ENCODE measurements at regions not wholly inside any gene's neighbourhood (a gene's known extent, or its start where the extent isn't known, plus 50 kb on each side); places are given as distances from the start of the nearest gene placed in this dataset.

GRCh38 chr11:115672412-115672811 is 168.2 kb upstream of the CADM1 start:
- H3K4me1 Mint-ChIP-seq, result peaks cover 25% of the 10 kb centered on the region
- no peak overlapping the region for H3K27ac Mint-ChIP-seq
- Histone ChIP-seq H3K4me3 (ENCODE audit: low read length) (no peak overlapping the region), H3K36me3 (ENCODE audit: control insufficient read depth, insufficient read depth, low read length) (no peaks in the 10 kb centered on the region), H3K9ac (ENCODE audit: extremely low read depth, low read length, poor library complexity, severe bottlenecking) (no peak overlapping the region), H3K27me3 (ENCODE audit: control insufficient read depth, insufficient read depth, low read length, poor library complexity, severe bottlenecking) (no peaks in the 10 kb centered on the region), H3K27ac (ENCODE audit: low read depth, low read length) (no peak overlapping the region), H3K9me3 (ENCODE audit: control insufficient read depth, low read length) (no peaks in the 10 kb centered on the region), H3K4me1 (ENCODE audit: control insufficient read depth, insufficient read depth, low read length) (peaks cover 15% of the 10 kb centered on the region)
- H3K4me3 Mint-ChIP-seq, result no peak overlapping the region
- 97 to 100% methylated on average over 3 to 7 of the region's 7 CpGs for WGBS, 2 experiments (ENCODE audit: insufficient coverage in 1 of 2, insufficient read length in 1 of 2)
- TF ChIP-seq CTCF (conservative IDR thresholded peaks at IDR 0.05), result no peak
- no peak for DNase-seq
- no peaks in the 10 kb centered on the region for H3K9me3 Mint-ChIP-seq
- no peaks in the 10 kb centered on the region for H3K36me3 Mint-ChIP-seq (ENCODE audit: low read depth)
- H3K27me3 Mint-ChIP-seq (ENCODE audit: insufficient read depth), result peaks cover 13% of the 10 kb centered on the region

GRCh38 chr11:115670538-115671205 is 166.5 kb upstream of the CADM1 start:
- Histone ChIP-seq H3K9ac (ENCODE audit: extremely low read depth, low read length, poor library complexity, severe bottlenecking) (no peak overlapping the region), H3K4me3 (ENCODE audit: low read length) (no peak overlapping the region), H3K27me3 (ENCODE audit: control insufficient read depth, insufficient read depth, low read length, poor library complexity, severe bottlenecking) (peaks cover 8% of the 10 kb centered on the region), H3K9me3 (ENCODE audit: control insufficient read depth, low read length) (no peaks in the 10 kb centered on the region), H3K27ac (ENCODE audit: low read depth, low read length) (no peak overlapping the region), H3K36me3 (ENCODE audit: control insufficient read depth, insufficient read depth, low read length) (no peaks in the 10 kb centered on the region), H3K4me1 (ENCODE audit: control insufficient read depth, insufficient read depth, low read length) (no peaks in the 10 kb centered on the region)
- Mint-ChIP-seq H3K36me3 (ENCODE audit: low read depth) (no peaks in the 10 kb centered on the region), H3K27me3 (ENCODE audit: insufficient read depth) (peaks cover 19% of the 10 kb centered on the region), H3K27ac (no peak overlapping the region), H3K4me3 (no peak overlapping the region), H3K4me1 (peaks cover 10% of the 10 kb centered on the region), H3K9me3 (no peaks in the 10 kb centered on the region)
- no peak for DNase-seq
- no peak for TF ChIP-seq CTCF (conservative IDR thresholded peaks at IDR 0.05)
- WGBS, 2 experiments (ENCODE audit: insufficient coverage in 1 of 2, insufficient read length in 1 of 2), result 87 to 90% methylated on average over 8 to 10 of the region's 10 CpGs

GRCh38 chr11:115665958-115666357 is 161.7 kb upstream of the CADM1 start:
- DNase-seq, result no peak
- Mint-ChIP-seq H3K27ac (no peak overlapping the region), H3K4me1 (peaks cover 3% of the 10 kb centered on the region), H3K9me3 (no peaks in the 10 kb centered on the region), H3K27me3 (ENCODE audit: insufficient read depth) (peaks cover 57% of the 10 kb centered on the region), H3K36me3 (ENCODE audit: low read depth) (no peaks in the 10 kb centered on the region), H3K4me3 (no peak overlapping the region)
- Histone ChIP-seq H3K4me1 (ENCODE audit: control insufficient read depth, insufficient read depth, low read length) (no peaks in the 10 kb centered on the region), H3K9ac (ENCODE audit: extremely low read depth, low read length, poor library complexity, severe bottlenecking) (no peak overlapping the region), H3K36me3 (ENCODE audit: control insufficient read depth, insufficient read depth, low read length) (no peaks in the 10 kb centered on the region), H3K9me3 (ENCODE audit: control insufficient read depth, low read length) (no peaks in the 10 kb centered on the region), H3K4me3 (ENCODE audit: low read length) (no peak overlapping the region), H3K27me3 (ENCODE audit: control insufficient read depth, insufficient read depth, low read length, poor library complexity, severe bottlenecking) (peaks cover 52% of the 10 kb centered on the region), H3K27ac (ENCODE audit: low read depth, low read length) (peak overlapping the region; percentile 64)
- TF ChIP-seq CTCF (conservative IDR thresholded peaks at IDR 0.05), result no peak
- 98 to 100% methylated on average over 1 of the region's 1 CpG for WGBS, 2 experiments (ENCODE audit: insufficient coverage in 1 of 2, insufficient read length in 1 of 2)

Data from endodermal cell (in vitro differentiated cells).